ENCODE measurements at regions not wholly inside any gene's neighbourhood (a gene's known extent, or its start where the extent isn't known, plus 50 kb on each side); places are given as distances from the start of the nearest gene placed in this dataset.

DNA sequence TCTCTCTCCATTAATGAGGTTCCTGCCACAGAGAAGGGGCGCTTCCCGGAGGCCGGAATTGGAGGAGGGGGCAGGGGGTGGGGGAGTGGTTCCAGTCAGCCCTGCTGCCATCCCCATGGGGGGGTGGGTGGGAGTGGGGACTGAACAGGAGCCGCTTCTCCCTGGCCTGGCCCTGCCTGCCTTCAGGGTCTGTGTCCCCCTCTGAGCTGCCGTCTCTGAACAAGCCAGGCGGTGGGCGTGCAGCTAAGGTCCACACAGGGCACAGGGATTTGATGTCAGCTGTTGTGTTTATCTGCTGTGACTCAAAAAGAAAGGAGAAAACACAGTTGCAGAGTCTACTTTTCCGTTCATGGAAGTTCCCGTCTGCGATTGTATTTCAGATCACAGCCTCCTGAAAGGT is 141.5 kb upstream of the PCBD1 start:
- Histone ChIP-seq H3K27ac (replicated peaks in 1 of 4) (no peak overlapping the region), H3K27me3 (no peaks in the 10 kb centered on the region), H3K4me3 (no peak overlapping the region), H3K9me3 (no peaks in the 10 kb centered on the region), H3K36me3 (no peaks in the 10 kb centered on the region), H3K4me1 (no peaks in the 10 kb centered on the region)
- TF ChIP-seq POLR2AphosphoS5 (IDR thresholded peaks at IDR 0.05) (no peak), POLR2A (IDR thresholded peaks at IDR 0.05; ENCODE audit: low read depth) (no peak), EP300 (IDR thresholded peaks at IDR 0.05) (no peak)
- TF ChIP-seq, protein P1, sequence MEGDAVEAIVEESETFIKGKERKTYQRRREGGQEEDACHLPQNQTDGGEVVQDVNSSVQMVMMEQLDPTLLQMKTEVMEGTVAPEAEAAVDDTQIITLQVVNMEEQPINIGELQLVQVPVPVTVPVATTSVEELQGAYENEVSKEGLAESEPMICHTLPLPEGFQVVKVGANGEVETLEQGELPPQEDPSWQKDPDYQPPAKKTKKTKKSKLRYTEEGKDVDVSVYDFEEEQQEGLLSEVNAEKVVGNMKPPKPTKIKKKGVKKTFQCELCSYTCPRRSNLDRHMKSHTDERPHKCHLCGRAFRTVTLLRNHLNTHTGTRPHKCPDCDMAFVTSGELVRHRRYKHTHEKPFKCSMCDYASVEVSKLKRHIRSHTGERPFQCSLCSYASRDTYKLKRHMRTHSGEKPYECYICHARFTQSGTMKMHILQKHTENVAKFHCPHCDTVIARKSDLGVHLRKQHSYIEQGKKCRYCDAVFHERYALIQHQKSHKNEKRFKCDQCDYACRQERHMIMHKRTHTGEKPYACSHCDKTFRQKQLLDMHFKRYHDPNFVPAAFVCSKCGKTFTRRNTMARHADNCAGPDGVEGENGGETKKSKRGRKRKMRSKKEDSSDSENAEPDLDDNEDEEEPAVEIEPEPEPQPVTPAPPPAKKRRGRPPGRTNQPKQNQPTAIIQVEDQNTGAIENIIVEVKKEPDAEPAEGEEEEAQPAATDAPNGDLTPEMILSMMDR (IDR thresholded peaks at IDR 0.05): no peak
- intact Hi-C loops (cut with DNase I): no loop called here
- no peak for DNase-seq (ENCODE audit: extremely low spot score)
- WGBS: 84% methylated on average over 10 of the region's 10 CpGs

DNA sequence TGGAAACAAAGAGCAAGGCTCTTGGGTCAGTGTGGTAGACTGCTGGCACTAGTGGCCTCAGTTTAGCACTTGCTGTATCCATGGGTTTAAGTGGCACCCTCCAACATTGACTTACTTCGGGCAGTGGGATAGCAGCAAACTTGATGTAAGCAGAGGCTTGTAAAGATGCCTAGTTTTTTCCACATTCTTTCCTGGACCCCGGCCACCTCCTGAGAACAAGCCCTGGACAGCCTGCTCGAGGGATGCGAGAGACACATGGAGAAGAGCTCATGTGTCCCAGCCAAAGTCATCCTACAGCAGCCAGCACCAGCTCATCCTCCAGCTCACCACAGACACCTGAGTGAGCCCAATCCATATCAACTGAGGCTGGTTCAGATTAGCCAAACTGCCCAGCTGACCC is 142.7 kb upstream of the PCBD1 start:
- no peak for DNase-seq (ENCODE audit: extremely low spot score)
- intact Hi-C loops (cut with DNase I): no loop called here
- Histone ChIP-seq H3K27ac (replicated peaks in 1 of 4) (no peak overlapping the region), H3K36me3 (no peaks in the 10 kb centered on the region), H3K4me3 (no peak overlapping the region), H3K27me3 (no peaks in the 10 kb centered on the region), H3K9me3 (no peaks in the 10 kb centered on the region), H3K4me1 (no peaks in the 10 kb centered on the region)
- 61% methylated on average over 3 of the region's 4 CpGs for WGBS
- TF ChIP-seq, protein P1 (IDR thresholded peaks at IDR 0.05): no peak
- TF ChIP-seq POLR2A (IDR thresholded peaks at IDR 0.05; ENCODE audit: low read depth): no peak
- TF ChIP-seq EP300 (IDR thresholded peaks at IDR 0.05): no peak

DNA sequence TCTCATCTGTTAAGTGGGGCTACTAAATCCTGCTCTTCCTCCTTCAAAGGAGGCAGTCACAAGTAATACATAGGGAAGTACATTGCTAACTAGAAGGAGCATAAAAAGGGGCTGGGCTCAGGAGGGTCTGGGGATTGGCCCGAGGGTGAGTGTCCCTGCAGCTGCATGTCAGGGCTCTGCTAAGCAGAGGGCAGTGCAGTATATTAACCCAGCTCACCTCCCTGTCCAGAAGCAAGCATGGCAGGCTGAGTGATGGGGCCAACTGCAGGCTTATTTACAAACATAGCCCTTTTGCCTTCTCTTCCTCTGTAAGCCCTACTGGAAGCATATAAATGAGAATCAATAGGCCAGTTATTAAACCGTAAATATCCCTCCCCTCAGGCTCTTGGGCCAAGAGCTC is 143.2 kb upstream of the PCBD1 start:
- no peak overlapping the region for H3K27ac ChIP-seq (replicated peaks in 1 of 4)
- no peaks in the 10 kb centered on the region for H3K4me1 ChIP-seq
- H3K4me3 ChIP-seq: no peak overlapping the region
- no peak for DNase-seq (ENCODE audit: extremely low spot score)
- no peaks in the 10 kb centered on the region for H3K9me3 ChIP-seq
- no peaks in the 10 kb centered on the region for H3K36me3 ChIP-seq
- TF ChIP-seq EP300 (IDR thresholded peaks at IDR 0.05) (no peak), POLR2AphosphoS5 (IDR thresholded peaks at IDR 0.05) (no peak), POLR2A (IDR thresholded peaks at IDR 0.05; ENCODE audit: low read depth) (no peak)
- TF ChIP-seq, protein P1 (IDR thresholded peaks at IDR 0.05): no peak
- intact Hi-C loops (cut with DNase I): no loop called here
- no peaks in the 10 kb centered on the region for H3K27me3 ChIP-seq
- 50% methylated on average over 2 of the region's 2 CpGs for WGBS

DNA sequence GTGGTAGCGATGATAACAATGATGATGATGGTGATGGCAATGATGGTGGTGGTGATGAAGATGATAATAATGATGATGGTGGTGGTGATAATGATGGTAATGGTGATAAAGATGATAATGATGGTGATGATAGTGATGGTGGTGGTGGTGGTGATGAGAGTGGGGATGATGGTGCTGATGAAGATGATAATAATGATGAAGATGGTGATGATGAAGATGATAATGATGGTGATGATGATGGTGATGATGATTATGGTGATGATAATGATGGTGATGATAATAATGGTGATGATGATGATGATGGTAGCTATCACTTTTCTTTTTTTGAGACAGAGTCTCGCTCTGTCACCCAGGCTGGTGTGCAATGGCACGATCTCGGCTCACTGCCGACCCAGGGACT is 144.5 kb upstream of the PCBD1 start:
- no peaks in the 10 kb centered on the region for H3K4me1 ChIP-seq
- no peak overlapping the region for H3K27ac ChIP-seq (replicated peaks in 1 of 4)
- no peaks in the 10 kb centered on the region for H3K27me3 ChIP-seq
- DNase-seq (ENCODE audit: extremely low spot score): no peak
- 92% methylated on average over 5 of the region's 5 CpGs for WGBS
- no peak for TF ChIP-seq POLR2AphosphoS5 (IDR thresholded peaks at IDR 0.05)
- no peak for TF ChIP-seq EP300 (IDR thresholded peaks at IDR 0.05)
- TF ChIP-seq, protein P1 (IDR thresholded peaks at IDR 0.05): no peak
- no peak for TF ChIP-seq POLR2A (IDR thresholded peaks at IDR 0.05; ENCODE audit: low read depth)
- H3K36me3 ChIP-seq: no peaks in the 10 kb centered on the region
- intact Hi-C loops (cut with DNase I): no loop called here
- no peak overlapping the region for H3K4me3 ChIP-seq
- H3K9me3 ChIP-seq: no peaks in the 10 kb centered on the region

DNA sequence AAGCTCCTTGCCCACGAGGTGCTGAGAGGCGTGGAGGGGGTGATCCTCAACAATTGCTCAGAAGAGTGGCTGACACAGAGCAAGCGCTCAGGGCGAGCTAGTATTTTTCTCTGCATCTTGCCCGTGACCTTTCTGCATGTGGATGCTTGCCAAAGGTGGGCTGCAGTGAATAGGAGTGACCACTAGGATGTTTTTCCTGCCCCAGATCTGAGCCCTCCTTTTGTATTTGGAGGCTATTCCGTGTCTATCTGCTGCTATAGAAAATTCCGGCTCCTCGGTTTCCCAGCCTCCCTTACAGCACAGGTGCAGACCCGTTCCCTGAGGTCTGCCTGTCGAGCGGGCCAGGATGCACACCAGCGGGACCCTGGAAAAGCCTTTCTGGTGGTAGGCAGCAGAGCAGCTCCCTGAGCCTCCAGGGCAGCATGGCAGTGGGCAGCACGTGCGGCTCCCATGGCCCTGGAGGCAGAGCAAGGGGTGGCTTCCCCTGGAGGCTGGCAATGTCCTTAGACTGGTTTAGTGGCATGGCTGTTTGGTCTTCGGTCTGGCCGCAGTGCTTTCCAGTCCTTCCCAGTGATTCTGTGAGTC is 145.1 kb upstream of the PCBD1 start:
- WGBS: 88% methylated on average over 12 of the region's 16 CpGs
- no peak for DNase-seq (ENCODE audit: extremely low spot score)
- Histone ChIP-seq H3K9me3 (no peaks in the 10 kb centered on the region), H3K27me3 (no peaks in the 10 kb centered on the region), H3K36me3 (no peaks in the 10 kb centered on the region), H3K4me1 (no peaks in the 10 kb centered on the region), H3K27ac (replicated peaks in 1 of 4) (no peak overlapping the region), H3K4me3 (no peak overlapping the region)
- TF ChIP-seq POLR2A (IDR thresholded peaks at IDR 0.05; ENCODE audit: low read depth) (no peak), POLR2AphosphoS5 (IDR thresholded peaks at IDR 0.05) (no peak), EP300 (IDR thresholded peaks at IDR 0.05) (no peak)
- TF ChIP-seq, protein P1 (IDR thresholded peaks at IDR 0.05): no peak
- intact Hi-C loops (cut with DNase I): no loop called here
